HG02973 (cell line): ENCODE measurements at regions not wholly inside any gene's neighbourhood (a gene's known extent, or its start where the extent isn't known, plus 50 kb on each side); places are given as distances from the start of the nearest gene placed in this dataset.
"Not testable (repeated sequence)": the region's sequence is repeated elsewhere in the genome, so short reads cannot be mapped to it uniquely, and the experiment has no call there.

Experiments used
- ATAC-seq: cut with Tn5 transposase; IDR thresholded peaks from one replicate; pipeline ENCODE4 v1.9.1; 2021; ENCODE audit warnings: moderate library complexity; ENCODE audit not compliant: unreplicated experiment

GRCh38 chr5:82719368-82719767, 357.8 kb downstream of the TMEM167A start:
- peak; percentile 96 for ATAC-seq

GRCh38 chr5:82717738-82718137, 359.5 kb downstream of the TMEM167A start:
- ATAC-seq, result no peak

GRCh38 chr5:82714732-82715131, 362.5 kb downstream of the TMEM167A start:
- not testable (repeated sequence) for ATAC-seq

- no peak for ATAC-seq
These were observed 363.4 kb downstream of the TMEM167A start for GRCh38 chr5:82713811-82714210.

- ATAC-seq, result no peak
These were observed 369.5 kb downstream of the TMEM167A start for GRCh38 chr5:82707741-82708140.

- ATAC-seq, result no peak
These were observed 372.8 kb downstream of the TMEM167A start for GRCh38 chr5:82704381-82704780.

GRCh38 chr5:82702046-82702445, 375.1 kb downstream of the TMEM167A start:
- ATAC-seq, result no peak

GRCh38 chr5:82699737-82700136, 377.5 kb downstream of the TMEM167A start:
- no peak for ATAC-seq

- no peak for ATAC-seq
These were observed 379.2 kb downstream of the TMEM167A start for GRCh38 chr5:82698026-82698425.

- no peak for ATAC-seq
These were observed 382.4 kb downstream of the TMEM167A start for GRCh38 chr5:82694711-82695285.

- ATAC-seq, result no peak
These were observed 384.4 kb downstream of the TMEM167A start for GRCh38 chr5:82692826-82693225.

GRCh38 chr5:82684659-82685058, 392.5 kb downstream of the TMEM167A start:
- ATAC-seq, result no peak

- ATAC-seq, result no peak
These were observed 393.0 kb downstream of the TMEM167A start for GRCh38 chr5:82684165-82684564.

GRCh38 chr5:82679660-82680059, 397.5 kb downstream of the TMEM167A start:
- ATAC-seq, result no peak

GRCh38 chr5:82676661-82677060, 398.5 kb upstream of the RPS23 start:
- peak; percentile 76 for ATAC-seq

- ATAC-seq, result no peak
These were observed 396.5 kb upstream of the RPS23 start for GRCh38 chr5:82674671-82675070.

- no peak for ATAC-seq
These were observed 395.1 kb upstream of the RPS23 start for GRCh38 chr5:82673057-82673809.

- ATAC-seq, result no peak
These were observed 392.5 kb upstream of the RPS23 start for GRCh38 chr5:82670692-82671091.

- no peak for ATAC-seq
These were observed 391.6 kb upstream of the RPS23 start for GRCh38 chr5:82669720-82670119.

GRCh38 chr5:82666312-82666711, 388.2 kb upstream of the RPS23 start:
- ATAC-seq, result no peak

- no peak for ATAC-seq
These were observed 386.6 kb upstream of the RPS23 start for GRCh38 chr5:82664732-82665131.

- ATAC-seq, result no peak
These were observed 385.1 kb upstream of the RPS23 start for GRCh38 chr5:82663225-82663624.

- ATAC-seq, result no peak
These were observed 384.2 kb upstream of the RPS23 start for GRCh38 chr5:82662340-82662739.
